Activated CD8-positive, alpha-beta memory T cell treated with anti-CD3 and anti-CD28 coated beads for 36 hours (primary cell): ENCODE measurements at regions not wholly inside any gene's neighbourhood (a gene's known extent, or its start where the extent isn't known, plus 50 kb on each side); places are given as distances from the start of the nearest gene placed in this dataset.

Source experiments
- CTCF ChIA-PET: fragments of 350-600 bp; sonication (Branson Sonifier 250); formaldehyde crosslinking; loops from one replicate; lab custom pipeline; 2021; ENCODE audit warnings: antibody characterized with exemption; lab: Charles Lee
- POLR2A ChIA-PET: fragments of 350-600 bp; sonication (Branson Sonifier 250); formaldehyde crosslinking; loops from one replicate; lab custom pipeline; 2021; ENCODE audit warnings: antibody characterized with exemption; lab: Charles Lee

DNA sequence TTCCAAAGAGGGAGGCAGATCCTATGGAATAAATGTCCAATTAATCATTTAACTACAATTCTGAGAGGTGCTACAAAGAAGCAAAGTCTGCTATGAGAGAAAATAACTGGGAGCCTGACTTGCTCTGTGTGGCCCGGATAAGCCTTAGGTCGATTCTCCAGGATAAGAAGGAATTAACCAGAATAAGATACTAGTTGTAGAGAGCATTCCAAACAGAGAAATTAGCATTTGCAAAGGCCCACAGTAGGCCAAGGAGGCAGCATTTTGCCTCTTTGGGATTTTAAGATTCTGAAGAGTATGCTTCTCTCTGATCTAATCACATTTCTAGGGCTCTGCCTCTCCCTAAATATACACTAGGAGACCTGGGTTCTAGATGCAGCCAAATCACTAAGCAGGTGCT lies 113.7 kb downstream of the SNX19 start:
- ChIA-PET CTCF (no interaction called here), POLR2A (no interaction called here)

DNA sequence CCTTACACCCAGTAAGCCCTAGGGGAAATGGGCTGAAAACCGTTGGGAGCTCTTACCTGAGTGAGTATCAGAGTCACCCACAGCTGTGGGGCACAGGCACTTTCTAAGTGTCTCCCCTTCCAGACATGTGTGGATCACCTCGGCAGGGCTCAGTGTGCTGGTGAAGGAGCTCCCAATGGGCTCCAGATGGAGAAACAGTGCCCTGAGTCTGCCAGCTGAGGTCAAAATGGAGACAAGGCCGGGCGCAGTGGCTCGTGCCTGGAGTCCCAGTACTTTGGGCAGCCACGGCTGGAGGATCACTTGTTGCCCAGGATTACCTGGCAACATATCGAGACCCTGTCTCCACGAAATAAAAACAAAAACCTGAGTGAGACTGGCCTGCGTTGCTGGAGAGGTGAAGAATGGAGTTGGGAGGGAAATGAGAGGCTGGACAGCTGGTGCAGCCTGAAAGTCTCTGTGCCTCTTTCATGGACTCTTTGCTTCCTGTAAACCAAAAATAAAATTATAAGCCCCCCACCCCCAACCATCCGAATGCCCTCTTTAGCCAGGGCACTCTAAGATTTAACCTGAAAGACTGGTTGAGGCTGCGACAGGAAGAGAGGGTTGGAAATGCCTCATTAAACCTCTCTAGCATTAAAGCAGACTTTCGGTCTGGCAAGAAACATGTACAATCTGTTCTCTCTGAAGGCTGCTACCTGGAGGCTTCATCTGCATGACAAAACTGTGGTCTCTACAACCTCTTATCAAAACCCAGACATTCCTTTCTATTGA lies 111.8 kb downstream of the SNX19 start:
- CTCF ChIA-PET, result no interaction called here
- POLR2A ChIA-PET, result no interaction called here

DNA sequence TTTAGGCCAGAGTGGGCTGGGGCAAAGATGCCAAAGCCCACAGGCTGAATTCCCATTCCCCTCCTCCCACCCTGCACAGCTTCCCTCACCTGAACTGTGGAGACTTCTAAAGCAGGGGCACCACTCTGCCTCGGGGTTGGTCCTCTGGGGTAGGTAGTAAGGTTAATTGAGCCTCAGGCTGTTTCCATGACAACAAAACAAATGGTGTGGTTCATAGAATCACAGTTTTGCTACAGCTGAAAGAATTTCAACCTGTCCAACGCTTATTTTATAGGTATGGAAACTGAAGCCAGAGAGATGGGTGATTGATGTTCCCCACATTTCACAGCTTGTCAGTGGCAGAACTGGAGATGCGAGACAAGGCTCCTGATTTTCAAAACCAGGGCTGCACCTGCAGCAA lies 109.5 kb downstream of the SNX19 start:
- POLR2A ChIA-PET, result no interaction called here
- CTCF ChIA-PET, result no interaction called here

DNA sequence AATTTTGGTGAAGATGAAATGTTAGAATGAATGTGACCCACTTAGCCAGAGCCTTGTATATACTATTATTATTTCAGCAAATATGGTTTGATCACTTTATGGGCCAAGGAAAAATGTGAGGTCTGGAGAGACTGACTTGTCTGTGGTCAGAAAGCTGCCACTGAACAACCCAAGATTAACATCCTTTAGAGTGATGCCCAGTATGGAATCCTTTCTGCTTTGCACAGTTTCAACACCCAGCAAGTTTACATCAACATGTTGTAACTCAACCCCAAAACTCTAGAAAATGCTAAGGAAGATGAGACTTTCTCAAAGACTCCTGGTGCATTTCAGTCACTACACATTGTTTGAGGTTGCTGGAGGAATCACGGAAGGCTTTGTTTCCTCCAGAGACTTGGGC lies 107.7 kb downstream of the SNX19 start:
- CTCF ChIA-PET, result no interaction called here
- POLR2A ChIA-PET, result no interaction called here

DNA sequence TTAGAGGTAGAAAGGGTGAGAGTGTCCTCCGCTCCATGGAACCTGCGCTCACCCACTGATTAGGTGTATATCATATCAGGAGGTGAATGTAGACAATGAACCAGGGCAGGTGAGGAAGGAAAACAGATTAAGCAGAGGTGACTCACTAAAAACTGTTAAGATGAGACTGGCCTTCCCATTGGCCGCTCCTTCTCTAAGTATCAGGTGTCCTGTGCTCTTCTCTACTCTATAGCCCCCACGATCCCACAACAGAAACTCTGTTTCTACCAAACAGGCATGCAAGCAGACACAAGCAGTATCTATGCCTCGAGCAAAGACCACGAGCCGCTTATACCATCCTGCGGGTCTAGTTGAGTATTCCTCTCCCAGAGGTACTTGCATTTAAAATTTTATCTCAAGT lies 103.1 kb downstream of the SNX19 start:
- CTCF ChIA-PET, result no interaction called here

DNA sequence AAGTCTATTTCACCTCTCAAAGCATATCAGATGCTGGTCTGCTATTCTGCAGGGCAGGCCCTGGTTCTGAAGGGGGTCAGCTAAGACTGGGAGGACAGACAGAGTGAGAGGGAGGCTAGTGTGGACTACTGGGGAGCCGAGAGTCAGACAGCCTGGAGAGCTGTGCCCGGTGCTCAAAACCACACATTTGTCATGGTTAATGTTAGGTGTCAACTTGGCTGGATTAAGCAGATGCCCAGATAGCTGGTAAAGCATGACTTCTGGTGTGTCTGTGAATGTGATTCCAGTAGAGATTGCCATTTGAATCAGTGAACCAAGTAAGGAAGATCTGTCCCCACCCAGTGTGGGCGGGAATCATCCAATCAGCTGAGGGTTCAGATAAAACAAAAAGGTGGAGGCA lies 102.6 kb downstream of the SNX19 start:
- POLR2A ChIA-PET, result no interaction called here
- CTCF ChIA-PET, result no interaction called here

More for the DNA sequence above, 103.1 kb downstream of the SNX19 start:
- POLR2A ChIA-PET, result no interaction called here

DNA sequence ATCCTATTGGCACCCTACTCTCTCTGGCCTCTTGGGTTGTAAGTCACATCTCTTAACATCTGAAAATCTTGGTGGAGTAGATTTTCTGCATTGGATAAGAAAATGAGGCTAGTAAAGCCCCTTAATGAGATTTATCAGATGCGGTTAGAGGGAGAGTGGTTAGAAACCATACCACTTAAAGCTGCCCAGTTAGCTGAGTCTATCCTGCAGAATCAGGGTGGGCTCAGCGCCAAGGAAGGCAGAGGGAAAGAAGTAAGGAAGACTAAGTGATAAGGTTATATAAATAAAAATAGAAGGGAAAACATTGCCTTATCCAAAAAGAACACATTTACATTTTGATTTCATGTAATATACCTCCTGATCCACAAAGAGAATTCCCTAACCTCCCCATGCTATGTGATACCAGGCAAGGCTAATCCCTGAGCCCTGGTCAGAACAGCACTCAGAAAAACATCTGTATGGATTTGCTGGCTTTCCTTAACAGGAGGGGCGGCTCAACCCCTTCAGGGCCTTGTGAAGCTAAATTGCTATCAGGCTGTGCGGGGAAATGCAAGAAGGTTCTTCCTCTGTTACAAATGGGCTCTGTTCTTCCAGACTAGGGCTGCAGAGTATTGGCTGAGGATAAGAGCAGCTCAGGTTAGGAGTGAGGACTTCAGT lies 101.7 kb downstream of the SNX19 start:
- CTCF ChIA-PET, result no interaction called here

DNA sequence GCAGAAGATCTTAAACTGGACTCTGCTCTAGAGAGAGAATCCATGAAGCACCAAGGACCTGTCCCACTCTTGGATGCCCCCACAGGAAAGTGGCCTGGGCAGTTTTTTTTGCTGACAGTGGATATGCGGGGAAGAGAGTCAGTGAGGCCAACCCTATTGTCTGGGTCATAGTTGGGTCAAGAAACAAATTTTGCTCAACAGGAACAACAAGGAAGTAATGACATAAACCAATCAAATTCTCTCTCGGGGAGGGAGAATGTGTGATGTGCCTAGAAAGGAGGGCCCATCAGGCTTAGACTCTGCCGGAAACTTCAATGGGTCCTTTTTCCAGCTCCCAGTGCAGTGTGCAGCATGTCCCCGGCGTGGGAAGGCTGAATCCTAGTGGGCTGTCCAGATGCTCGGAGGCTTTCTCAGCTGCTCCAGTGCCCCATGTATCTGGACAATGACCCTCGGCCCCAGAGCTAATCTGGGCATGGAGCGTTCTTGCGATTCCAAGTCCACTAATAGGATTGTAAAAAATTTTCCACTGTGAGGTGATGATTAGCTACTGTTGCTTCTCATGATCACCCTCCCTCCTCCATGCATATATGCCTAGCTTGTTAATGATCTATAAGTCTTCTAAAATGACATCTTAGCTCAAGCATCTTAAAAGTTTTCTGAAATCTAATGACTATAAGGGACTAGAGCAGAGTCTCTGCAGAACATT lies 101.0 kb downstream of the SNX19 start:
- POLR2A ChIA-PET, result no interaction called here
- CTCF ChIA-PET, result no interaction called here

More for the DNA sequence above, 101.7 kb downstream of the SNX19 start:
- POLR2A ChIA-PET, result no interaction called here

DNA sequence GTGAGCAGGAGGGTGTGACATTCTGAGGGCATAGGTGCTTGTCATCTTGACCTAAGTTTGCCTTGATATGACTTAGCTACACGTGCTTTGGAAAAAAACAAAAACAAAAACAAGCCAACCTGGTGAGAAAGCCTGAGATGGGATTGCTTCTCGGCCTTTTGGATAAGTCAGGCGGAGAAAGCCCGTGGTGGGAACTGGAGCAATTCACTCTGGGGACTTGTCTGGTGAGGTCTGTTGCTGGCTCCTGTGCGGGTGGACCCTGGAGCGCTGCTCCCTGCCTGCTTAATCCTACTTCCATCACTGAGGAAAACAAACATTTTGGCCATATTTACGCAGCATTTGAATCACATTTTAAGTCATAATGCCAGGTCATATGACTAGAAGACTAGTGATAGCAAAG lies 100.3 kb downstream of the SNX19 start:
- CTCF ChIA-PET, result no interaction called here
- POLR2A ChIA-PET, result no interaction called here

DNA sequence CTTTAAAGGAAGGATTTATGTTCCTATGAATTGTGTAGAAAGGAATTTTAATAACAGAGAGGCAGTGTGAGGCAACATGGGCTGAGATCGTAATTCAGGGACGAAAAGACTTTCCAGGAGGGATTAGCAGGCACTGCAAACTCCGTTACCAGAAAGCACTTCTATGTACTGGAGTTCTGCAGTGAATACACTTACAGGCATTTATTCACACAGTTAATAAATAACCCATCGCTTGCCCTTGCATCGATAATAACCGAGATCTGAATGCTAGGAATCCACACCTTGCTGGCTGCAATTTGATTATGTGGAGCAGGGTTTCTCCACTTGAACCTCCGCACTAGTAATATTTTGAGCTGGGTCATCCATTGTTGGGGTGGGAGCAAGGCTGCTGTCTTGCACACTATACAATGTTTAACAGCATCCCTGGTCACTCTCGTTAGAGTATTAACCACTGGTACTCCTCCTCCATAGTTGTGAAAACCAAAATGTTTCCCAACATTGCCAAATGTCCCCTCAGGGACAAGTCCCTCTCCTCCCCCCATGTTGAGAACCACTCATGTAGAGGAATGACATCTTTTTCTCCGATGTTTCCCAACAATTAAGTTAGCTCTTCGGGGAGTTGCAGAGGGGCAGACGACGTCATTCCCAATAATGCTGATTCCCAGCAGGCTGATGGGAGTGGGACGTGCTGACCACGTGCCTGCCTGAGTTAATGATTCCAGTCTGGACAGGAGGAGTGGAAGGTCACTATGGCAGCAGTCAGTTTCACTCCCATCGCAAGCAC lies 99.5 kb downstream of the SNX19 start:
- POLR2A ChIA-PET, result no interaction called here
- CTCF ChIA-PET, result no interaction called here

DNA sequence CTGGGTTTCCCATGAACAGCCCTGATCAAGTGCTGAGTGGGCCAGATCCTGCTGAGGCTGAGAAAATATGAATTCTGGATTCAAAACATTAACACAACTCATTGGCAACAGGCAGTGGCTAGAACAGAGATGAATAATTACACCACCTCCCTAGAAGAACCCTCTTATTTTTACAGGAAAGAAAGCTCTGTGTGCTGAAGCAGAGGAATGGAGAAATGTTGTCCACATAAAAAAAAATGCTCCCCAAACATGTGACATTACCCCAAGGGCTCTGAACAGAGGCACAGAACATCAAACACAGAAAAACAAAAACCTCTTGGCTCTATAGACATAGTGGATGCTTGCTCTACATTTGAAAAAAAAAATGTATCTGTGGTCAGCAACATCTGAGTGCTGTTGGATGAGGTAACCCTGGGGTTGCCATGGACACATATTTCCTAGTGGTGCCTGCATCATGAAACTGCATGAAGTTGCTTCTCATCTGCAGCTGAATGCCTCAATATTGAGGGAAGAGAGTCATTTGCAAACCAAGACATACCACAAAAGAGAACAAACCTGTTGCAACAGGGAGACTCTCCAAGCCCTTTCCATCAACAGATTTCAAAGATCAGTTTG lies 98.8 kb downstream of the SNX19 start:
- CTCF ChIA-PET, result no interaction called here
- POLR2A ChIA-PET, result no interaction called here

DNA sequence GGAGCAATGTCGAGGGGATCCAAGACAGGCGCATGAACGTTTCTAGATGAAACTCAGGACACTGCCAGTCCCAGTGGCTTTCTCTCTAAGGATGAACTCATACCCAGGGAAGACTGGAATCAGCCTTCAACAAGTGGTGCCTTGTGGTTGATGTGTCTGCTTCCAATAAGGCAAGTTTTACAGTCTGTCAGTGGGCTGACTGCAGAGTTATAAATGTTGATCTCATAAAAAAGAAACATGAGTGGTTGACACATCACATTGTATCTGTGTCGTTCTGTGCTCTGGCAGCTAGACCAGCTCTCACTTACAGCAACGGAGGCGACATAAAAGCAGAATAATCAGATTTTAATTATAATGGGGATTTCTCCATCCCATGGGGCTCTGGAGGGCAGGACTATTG lies 96.7 kb downstream of the SNX19 start:
- ChIA-PET POLR2A (no interaction called here), CTCF (no interaction called here)
